PC-9 (cell line): ENCODE measurements at regions not wholly inside any gene's neighbourhood (a gene's known extent, or its start where the extent isn't known, plus 50 kb on each side); places are given as distances from the start of the nearest gene placed in this dataset.

ENCODE experiments used
- BruUV-seq: library from RNA; stranded (reverse); fragments of 400-500 nt; replicated peaks from 2 replicates; lab custom pipeline; 2021; lab: Mats Ljungman, UMichigan
- CTCF ChIA-PET: fragments of 300-600 bp; sonication (Branson Sonifier 250); formaldehyde crosslinking; loops from one replicate; lab custom pipeline; 2022; ENCODE audit warnings: antibody characterized with exemption; lab: Charles Lee
- POLR2A ChIA-PET: fragments of 300-600 bp; sonication (Branson Sonifier 250); formaldehyde crosslinking; loops from one replicate; lab custom pipeline; 2022; ENCODE audit warnings: antibody characterized with exemption; ENCODE audit not compliant: unreplicated experiment; lab: Charles Lee
- DNase-seq, 2 experiments: peaks; one replicate each; pipeline versions ENCODE4 v3.0.0 to v3.0.0-alpha.2; 2015 to 2022; ENCODE audit warnings: mixed read lengths in 1 of 2
- H2AFZ ChIP-seq: fragments of 200-600 bp; sonication (generic); 2 replicates; pipeline ENCODE4 v1.8.1; 2017; ENCODE audit warnings: antibody characterized with exemption
- H3F3A ChIP-seq: fragments of 200-600 bp; sonication (generic); 2 replicates; pipeline ENCODE4 v1.8.1; 2017; ENCODE audit warnings: antibody characterized with exemption, mild to moderate bottlenecking, low read depth; ENCODE audit not compliant: insufficient read depth
- H3K27ac ChIP-seq: fragments of 200-600 bp; sonication (generic); 2 replicates; pipeline ENCODE4 v1.6.1; 2016; ENCODE audit warnings: mixed run types
- H3K27me3 ChIP-seq: fragments of 200-600 bp; sonication (generic); 2 replicates; pipeline ENCODE4 v1.6.1; 2016; ENCODE audit warnings: low read depth, mixed run types; ENCODE audit not compliant: insufficient read depth
- H3K36me3 ChIP-seq: fragments of 200-600 bp; sonication (generic); 2 replicates; pipeline ENCODE4 v1.6.1; 2016; ENCODE audit warnings: low read depth, mixed run types
- H3K4me1 ChIP-seq: fragments of 200-600 bp; sonication (generic); replicated peaks from 2 replicates; pipeline ENCODE4 v1.6.1; 2016; ENCODE audit warnings: mixed run types; ENCODE audit not compliant: insufficient read depth
- H3K4me2 ChIP-seq: fragments of 200-600 bp; sonication (generic); 2 replicates; pipeline ENCODE4 v1.6.1; 2017; ENCODE audit warnings: mixed run types
- H3K4me3 ChIP-seq: fragments of 200-600 bp; sonication (generic); 2 replicates; pipeline ENCODE4 v1.6.1; 2016; ENCODE audit warnings: mixed run types
- H3K79me2 ChIP-seq: fragments of 200-600 bp; sonication (generic); 2 replicates; pipeline ENCODE4 v1.6.1; 2017; ENCODE audit warnings: low read depth, mixed run types
- H3K9me2 ChIP-seq: fragments of 200-600 bp; sonication (generic); 2 replicates; pipeline ENCODE4 v1.8.1; 2017; ENCODE audit warnings: mild to moderate bottlenecking; ENCODE audit not compliant: insufficient read depth
- H3K9me3 ChIP-seq: fragments of 200-600 bp; sonication (generic); 2 replicates; pipeline ENCODE4 v1.8.1; 2016; ENCODE audit warnings: low read depth; ENCODE audit not compliant: insufficient read depth
- H4K20me1 ChIP-seq: fragments of 200-600 bp; sonication (generic); 2 replicates; pipeline ENCODE4 v1.8.1; 2017; ENCODE audit not compliant: insufficient read depth
- EZH2 ChIP-seq: fragments of 200-600 bp; sonication (generic); IDR thresholded peaks from 2 replicates; pipeline ENCODE4 v1.8.0; 2017; ENCODE audit warnings: antibody characterized with exemption, low read depth
- intact Hi-C: fragments of 100-400 bp; cut with micrococcal nuclease; formaldehyde crosslinking; loops from one replicate; pipeline ENCODE4 v1.10.0; 2022; ENCODE audit not compliant: unreplicated experiment
- TF ChIP-seq, protein P1 (sequence below): fragments of 200-600 bp; sonication (generic); conservative IDR thresholded peaks from 2 replicates; pipeline ENCODE4 v1.6.1; 2017; ENCODE audit warnings: mixed run types, antibody characterized with exemption, mild to moderate bottlenecking, moderate library complexity

GRCh38 chr3:64921281-64922065 lies 233.7 kb upstream of the ADAMTS9 start:
- no peaks in the 10 kb centered on the region for H3K4me1 ChIP-seq
- intact Hi-C loops = no loop called here
- no peak for TF ChIP-seq EZH2
- TF ChIP-seq, protein P1, sequence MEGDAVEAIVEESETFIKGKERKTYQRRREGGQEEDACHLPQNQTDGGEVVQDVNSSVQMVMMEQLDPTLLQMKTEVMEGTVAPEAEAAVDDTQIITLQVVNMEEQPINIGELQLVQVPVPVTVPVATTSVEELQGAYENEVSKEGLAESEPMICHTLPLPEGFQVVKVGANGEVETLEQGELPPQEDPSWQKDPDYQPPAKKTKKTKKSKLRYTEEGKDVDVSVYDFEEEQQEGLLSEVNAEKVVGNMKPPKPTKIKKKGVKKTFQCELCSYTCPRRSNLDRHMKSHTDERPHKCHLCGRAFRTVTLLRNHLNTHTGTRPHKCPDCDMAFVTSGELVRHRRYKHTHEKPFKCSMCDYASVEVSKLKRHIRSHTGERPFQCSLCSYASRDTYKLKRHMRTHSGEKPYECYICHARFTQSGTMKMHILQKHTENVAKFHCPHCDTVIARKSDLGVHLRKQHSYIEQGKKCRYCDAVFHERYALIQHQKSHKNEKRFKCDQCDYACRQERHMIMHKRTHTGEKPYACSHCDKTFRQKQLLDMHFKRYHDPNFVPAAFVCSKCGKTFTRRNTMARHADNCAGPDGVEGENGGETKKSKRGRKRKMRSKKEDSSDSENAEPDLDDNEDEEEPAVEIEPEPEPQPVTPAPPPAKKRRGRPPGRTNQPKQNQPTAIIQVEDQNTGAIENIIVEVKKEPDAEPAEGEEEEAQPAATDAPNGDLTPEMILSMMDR = no peak

DNA sequence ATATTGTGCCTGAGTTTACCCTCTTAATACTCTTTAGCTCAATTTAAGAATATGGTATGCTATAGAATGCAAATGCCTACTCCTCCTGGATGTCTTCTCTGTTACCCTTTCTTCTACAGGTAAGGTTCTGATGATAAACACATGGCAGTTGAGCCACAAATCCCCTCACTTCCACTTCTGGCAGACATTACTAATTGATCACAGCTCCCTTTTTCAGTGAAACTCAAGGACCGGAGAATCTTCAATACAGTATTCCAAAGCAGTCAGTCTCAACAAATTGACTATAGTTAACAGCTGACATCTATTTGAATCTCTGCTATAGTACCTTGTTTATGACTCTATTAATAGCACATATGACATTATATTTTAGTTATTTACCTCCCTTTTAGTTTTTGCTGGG lies 232.1 kb upstream of the ADAMTS9 start:
- ChIA-PET CTCF (no interaction called here), POLR2A (no interaction called here)
- Histone ChIP-seq H3K36me3 (no peaks in the 10 kb centered on the region), H3K79me2 (no peaks in the 10 kb centered on the region), H3K9me2 (no peaks in the 10 kb centered on the region), H3K27me3 (no peaks in the 10 kb centered on the region), H3K4me1 (peaks cover 12% of the 10 kb centered on the region), H4K20me1 (no peaks in the 10 kb centered on the region), H3K4me2 (no peak overlapping the region), H3K27ac (no peak overlapping the region), H3K9me3 (no peaks in the 10 kb centered on the region), H2AFZ (no peak overlapping the region), H3F3A (0 out of 2 replicates have a peak, but pooled peaks cover 3% of the 10 kb centered on the region), H3K4me3 (no peak overlapping the region)
- intact Hi-C loops = no loop called here
- TF ChIP-seq, protein P1 = no peak
- TF ChIP-seq EZH2 = no peak
- no peak for DNase-seq
- no TSS peak for BruUV-seq

More at GRCh38 chr3:64921281-64922065, 233.7 kb upstream of the ADAMTS9 start:
- no peak overlapping the region for H3K4me2 ChIP-seq
- H3K27me3 ChIP-seq = no peaks in the 10 kb centered on the region
- H3K36me3 ChIP-seq = no peaks in the 10 kb centered on the region
- H3K9me2 ChIP-seq = no peaks in the 10 kb centered on the region
- no peaks in the 10 kb centered on the region for H4K20me1 ChIP-seq
- no peak overlapping the region for H3K4me3 ChIP-seq
- ChIA-PET POLR2A (no interaction called here), CTCF (no interaction called here)
- H3K79me2 ChIP-seq = no peaks in the 10 kb centered on the region
- no peaks in the 10 kb centered on the region for H3F3A ChIP-seq
- no peak overlapping the region for H2AFZ ChIP-seq
- H3K27ac ChIP-seq = no peak overlapping the region
- no peaks in the 10 kb centered on the region for H3K9me3 ChIP-seq
- no TSS peak for BruUV-seq
- DNase-seq = no peak

- Histone ChIP-seq H3K4me1 (peaks cover 12% of the 10 kb centered on the region), H3K27ac (no peak overlapping the region), H3F3A (0 out of 2 replicates have a peak, but pooled peaks cover 3% of the 10 kb centered on the region), H3K27me3 (no peaks in the 10 kb centered on the region), H3K36me3 (no peaks in the 10 kb centered on the region), H3K4me3 (no peak overlapping the region), H3K4me2 (no peak overlapping the region), H3K9me3 (no peaks in the 10 kb centered on the region), H3K79me2 (no peaks in the 10 kb centered on the region), H2AFZ (no peak overlapping the region), H3K9me2 (no peaks in the 10 kb centered on the region), H4K20me1 (no peaks in the 10 kb centered on the region)
- no TSS peak for BruUV-seq
- ChIA-PET POLR2A (no interaction called here), CTCF (no interaction called here)
- TF ChIP-seq, protein P1 = no peak
- TF ChIP-seq EZH2 = no peak
- DNase-seq = no peak
- intact Hi-C loops = no loop called here
Measured at GRCh38 chr3:64918989-64919388, 231.2 kb upstream of the ADAMTS9 start.
